Stimulated activated CD4-positive, alpha-beta T cell treated with anti-CD3 and anti-CD28 coated beads, Interleukin-4, amount 100 ng/mL, for 4 hours (primary cell): ENCODE measurements at regions not wholly inside any gene's neighbourhood (a gene's known extent, or its start where the extent isn't known, plus 50 kb on each side); places are given as distances from the start of the nearest gene placed in this dataset.
"Not testable (repeated sequence)": the region's sequence is repeated elsewhere in the genome, so short reads cannot be mapped to it uniquely, and the experiment has no call there.

ENCODE experiments used
- DNase-seq, 2 experiments: peaks; one replicate each; pipeline ENCODE4 v3.0.0-alpha.2; 2020

- DNase-seq, result no peak
These were observed 269.4 kb downstream of the MYCN start for GRCh38 chr2:16209799-16210198.

- no peak for DNase-seq
These were observed 268.6 kb downstream of the MYCN start for GRCh38 chr2:16208921-16209320.

- DNase-seq, result no peak
These were observed 268.0 kb downstream of the MYCN start for GRCh38 chr2:16208241-16208797.

- no peak for DNase-seq
These were observed 267.3 kb downstream of the MYCN start for GRCh38 chr2:16207611-16208010.

- no peak for DNase-seq
These were observed 266.8 kb downstream of the MYCN start for GRCh38 chr2:16207151-16207550.

GRCh38 chr2:16206191-16206944 is 266.0 kb downstream of the MYCN start:
- DNase-seq, result no peak

- DNase-seq, result no peak
These were observed 265.3 kb downstream of the MYCN start for GRCh38 chr2:16205631-16206030.

GRCh38 chr2:16204886-16205620 is 264.7 kb downstream of the MYCN start:
- DNase-seq, result no peak

- no peak for DNase-seq
These were observed 263.9 kb downstream of the MYCN start for GRCh38 chr2:16204251-16204650.

GRCh38 chr2:16203691-16204090 is 263.3 kb downstream of the MYCN start:
- no peak for DNase-seq

GRCh38 chr2:16203069-16203468 is 262.7 kb downstream of the MYCN start:
- no peak for DNase-seq

- DNase-seq, result no peak
These were observed 262.1 kb downstream of the MYCN start for GRCh38 chr2:16202266-16203020.

- no peak for DNase-seq
These were observed 261.5 kb downstream of the MYCN start for GRCh38 chr2:16201848-16202247.

- no peak for DNase-seq
These were observed 260.3 kb downstream of the MYCN start for GRCh38 chr2:16200554-16201193.

- DNase-seq, result no peak
These were observed 259.7 kb downstream of the MYCN start for GRCh38 chr2:16199882-16200553.

- not testable (repeated sequence) for DNase-seq
These were observed 258.9 kb downstream of the MYCN start for GRCh38 chr2:16199241-16199640.

- DNase-seq, result no peak
These were observed 258.0 kb downstream of the MYCN start for GRCh38 chr2:16198166-16198912.

- no peak for DNase-seq
These were observed 257.3 kb downstream of the MYCN start for GRCh38 chr2:16197504-16198147.

- no peak for DNase-seq
These were observed 256.5 kb downstream of the MYCN start for GRCh38 chr2:16196687-16197503.

- no peak for DNase-seq
These were observed 255.3 kb downstream of the MYCN start for GRCh38 chr2:16195681-16196070.
